ENCODE measurements at regions not wholly inside any gene's neighbourhood (a gene's known extent, or its start where the extent isn't known, plus 50 kb on each side); places are given as distances from the start of the nearest gene placed in this dataset.

- DNase-seq (ENCODE audit: low read depth, low spot score): no peak
- Histone ChIP-seq H3K27ac (ENCODE audit: control insufficient read depth, insufficient read depth, low read length) (no peak overlapping the region), H3K9ac (ENCODE audit: control insufficient read depth, extremely low read depth, insufficient read depth, low read length) (no peak overlapping the region), H3K79me2 (ENCODE audit: control insufficient read depth, insufficient read depth, low read length) (no peaks in the 10 kb centered on the region), H3K4me2 (ENCODE audit: control insufficient read depth, extremely low read depth, insufficient read depth, low read depth, low read length) (no peak overlapping the region), H3K36me3 (ENCODE audit: control insufficient read depth in 2 of 2, extremely low read depth in 1 of 2, insufficient read depth in 2 of 2, low read length in 2 of 2) (no peaks in the 10 kb centered on the region), H4K20me1 (ENCODE audit: control insufficient read depth, extremely low read depth, insufficient read depth, low read length) (no peaks in the 10 kb centered on the region), H3K27me3 (ENCODE audit: control insufficient read depth, extremely low read depth, insufficient read depth, low read length) (no peaks in the 10 kb centered on the region), H3K9me1 (ENCODE audit: control insufficient read depth, extremely low read depth, insufficient read depth, low read length) (no peaks in the 10 kb centered on the region), H3K9me3 (ENCODE audit: control insufficient read depth, low read depth, low read length) (peaks cover 2% of the 10 kb centered on the region), H2AFZ (ENCODE audit: control insufficient read depth, low read length) (no peak overlapping the region), H3K4me3 (ENCODE audit: control insufficient read depth in 2 of 3, extremely low read depth in 1 of 3, insufficient read depth in 2 of 3, low read depth in 1 of 3, low read length in 3 of 3) (no peak overlapping the region), H3K4me1 (ENCODE audit: control insufficient read depth, extremely low read depth, insufficient read depth, low read length) (no peaks in the 10 kb centered on the region)
- no peak for FAIRE-seq
- dilution Hi-C loops (cut with MboI; ENCODE audit: extremely low pct_ligation_motif_present, low sequenced_read_pairs): no loop called here
- no peak for TF ChIP-seq EZH2 (IDR thresholded peaks at IDR 0.05; ENCODE audit: low read length)
- TF ChIP-seq CTCF (optimal IDR thresholded peaks at IDR 0.05 in 1 of 3, IDR thresholded peaks at IDR 0.05 in 1 of 3, conservative IDR thresholded peaks at IDR 0.05 in 1 of 3; ENCODE audit: extremely low read depth in 1 of 3, insufficient read depth in 2 of 3, low read length in 3 of 3): no peak
Measured at GRCh38 chrX:39302838-39303237, 501.6 kb downstream of the MID1IP1 start.

GRCh38 chrX:39304746-39305145, 503.5 kb downstream of the MID1IP1 start:
- DNase-seq (ENCODE audit: low read depth, low spot score): no peak
- H3K9me3 ChIP-seq (ENCODE audit: control insufficient read depth, low read depth, low read length): peaks cover 2% of the 10 kb centered on the region
- dilution Hi-C loops (cut with MboI; ENCODE audit: extremely low pct_ligation_motif_present, low sequenced_read_pairs): no loop called here
- H3K36me3 ChIP-seq (ENCODE audit: control insufficient read depth in 2 of 2, extremely low read depth in 1 of 2, insufficient read depth in 2 of 2, low read length in 2 of 2): no peaks in the 10 kb centered on the region
- H3K79me2 ChIP-seq (ENCODE audit: control insufficient read depth, insufficient read depth, low read length): no peaks in the 10 kb centered on the region
- H3K4me1 ChIP-seq (ENCODE audit: control insufficient read depth, extremely low read depth, insufficient read depth, low read length): no peaks in the 10 kb centered on the region
- H4K20me1 ChIP-seq (ENCODE audit: control insufficient read depth, extremely low read depth, insufficient read depth, low read length): no peaks in the 10 kb centered on the region
- FAIRE-seq: no peak
- H2AFZ ChIP-seq (ENCODE audit: control insufficient read depth, low read length): no peak overlapping the region
- no peak overlapping the region for H3K27ac ChIP-seq (ENCODE audit: control insufficient read depth, insufficient read depth, low read length)
- no peak overlapping the region for H3K4me3 ChIP-seq (ENCODE audit: control insufficient read depth in 2 of 3, extremely low read depth in 1 of 3, insufficient read depth in 2 of 3, low read depth in 1 of 3, low read length in 3 of 3)
- H3K9ac ChIP-seq (ENCODE audit: control insufficient read depth, extremely low read depth, insufficient read depth, low read length): no peak overlapping the region
- TF ChIP-seq EZH2 (IDR thresholded peaks at IDR 0.05; ENCODE audit: low read length) (no peak), CTCF (optimal IDR thresholded peaks at IDR 0.05 in 1 of 3, IDR thresholded peaks at IDR 0.05 in 1 of 3, conservative IDR thresholded peaks at IDR 0.05 in 1 of 3; ENCODE audit: extremely low read depth in 1 of 3, insufficient read depth in 2 of 3, low read length in 3 of 3) (no peak)
- H3K27me3 ChIP-seq (ENCODE audit: control insufficient read depth, extremely low read depth, insufficient read depth, low read length): no peaks in the 10 kb centered on the region
- H3K4me2 ChIP-seq (ENCODE audit: control insufficient read depth, extremely low read depth, insufficient read depth, low read depth, low read length): no peak overlapping the region
- H3K9me1 ChIP-seq (ENCODE audit: control insufficient read depth, extremely low read depth, insufficient read depth, low read length): no peaks in the 10 kb centered on the region

All from keratinocyte (primary cell).